AG04449 (cell line): ENCODE measurements at regions not wholly inside any gene's neighbourhood (a gene's known extent, or its start where the extent isn't known, plus 50 kb on each side); places are given as distances from the start of the nearest gene placed in this dataset.

Experiments
- CTCF ChIA-PET: fragments of 350-600 bp; formaldehyde crosslinking; extraction: SDS; loops from one replicate; lab custom pipeline; 2021; ENCODE audit warnings: antibody characterized with exemption; lab: Yijun Ruan, JAX
- POLR2A ChIA-PET: fragments of 400-600, 350-600 bp; formaldehyde crosslinking; extraction: SDS; loops from one replicate; lab custom pipeline; 2020; ENCODE audit warnings: antibody characterized with exemption, inconsistent platforms; lab: Yijun Ruan, JAX
- DNase-seq: peaks from one replicate; pipeline ENCODE4 v3.0.0-alpha.2; 2010; ENCODE audit warnings: low read depth, low spot score
- H3K4me3 ChIP-seq: 2 replicates; pipeline ENCODE4 v1.5.1; 2011; ENCODE audit warnings: low read depth, mild to moderate bottlenecking, control low read depth, low read length
- TF ChIP-seq, protein P1 (sequence below): IDR thresholded peaks from one replicate; pipeline ENCODE4 v1.5.1; 2011; ENCODE audit warnings: mild to moderate bottlenecking, moderate library complexity, low read length, control low read depth, inconsistent platforms; ENCODE audit not compliant: insufficient read depth; ENCODE audit errors: missing control alignments

DNA sequence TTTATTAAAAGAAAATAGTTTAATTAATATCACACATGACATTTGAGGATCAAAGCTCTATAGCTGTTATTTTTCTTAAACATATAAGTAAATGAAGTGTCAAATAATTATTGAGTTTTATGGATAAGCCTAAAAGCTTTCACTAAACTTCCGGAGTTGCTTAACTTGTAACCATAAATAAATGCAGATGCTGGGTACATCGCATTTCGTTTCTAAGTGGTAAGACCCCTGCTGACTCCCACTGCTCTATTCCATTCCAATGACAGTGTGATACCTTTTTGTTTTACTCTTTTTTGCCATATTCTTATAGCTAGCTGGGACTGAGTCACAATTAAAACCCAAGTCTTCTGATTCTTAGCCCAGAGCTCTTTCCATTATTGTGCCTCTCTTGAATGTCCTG is 411.1 kb downstream of the SOX2 start:
- no peak for DNase-seq
- ChIA-PET POLR2A (no interaction called here), CTCF (no interaction called here)
- TF ChIP-seq, protein P1, sequence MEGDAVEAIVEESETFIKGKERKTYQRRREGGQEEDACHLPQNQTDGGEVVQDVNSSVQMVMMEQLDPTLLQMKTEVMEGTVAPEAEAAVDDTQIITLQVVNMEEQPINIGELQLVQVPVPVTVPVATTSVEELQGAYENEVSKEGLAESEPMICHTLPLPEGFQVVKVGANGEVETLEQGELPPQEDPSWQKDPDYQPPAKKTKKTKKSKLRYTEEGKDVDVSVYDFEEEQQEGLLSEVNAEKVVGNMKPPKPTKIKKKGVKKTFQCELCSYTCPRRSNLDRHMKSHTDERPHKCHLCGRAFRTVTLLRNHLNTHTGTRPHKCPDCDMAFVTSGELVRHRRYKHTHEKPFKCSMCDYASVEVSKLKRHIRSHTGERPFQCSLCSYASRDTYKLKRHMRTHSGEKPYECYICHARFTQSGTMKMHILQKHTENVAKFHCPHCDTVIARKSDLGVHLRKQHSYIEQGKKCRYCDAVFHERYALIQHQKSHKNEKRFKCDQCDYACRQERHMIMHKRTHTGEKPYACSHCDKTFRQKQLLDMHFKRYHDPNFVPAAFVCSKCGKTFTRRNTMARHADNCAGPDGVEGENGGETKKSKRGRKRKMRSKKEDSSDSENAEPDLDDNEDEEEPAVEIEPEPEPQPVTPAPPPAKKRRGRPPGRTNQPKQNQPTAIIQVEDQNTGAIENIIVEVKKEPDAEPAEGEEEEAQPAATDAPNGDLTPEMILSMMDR = no peak
- H3K4me3 ChIP-seq = no peak overlapping the region

DNA sequence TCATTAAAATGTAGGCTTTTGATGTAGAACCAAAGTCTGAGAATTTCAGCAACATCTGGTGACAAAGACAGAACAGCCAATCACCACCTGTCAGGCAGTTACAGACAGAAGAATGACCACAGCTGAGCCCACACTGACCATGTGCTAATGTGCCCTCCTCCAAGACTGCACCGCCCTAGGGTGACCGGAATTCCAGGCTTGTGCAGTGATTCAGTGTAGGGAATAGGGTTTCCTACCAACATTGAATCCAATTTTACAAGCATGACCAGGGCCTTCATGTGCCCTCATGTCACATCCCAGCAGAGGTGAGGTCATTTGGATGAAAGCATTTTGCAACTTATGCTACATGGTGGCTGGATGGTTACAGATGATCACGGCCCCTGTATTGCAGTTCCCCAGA is 412.5 kb downstream of the SOX2 start:
- POLR2A ChIA-PET = no interaction called here
- CTCF ChIA-PET = no interaction called here
- TF ChIP-seq, protein P1 = no peak
- H3K4me3 ChIP-seq = no peak overlapping the region
- no peak for DNase-seq

DNA sequence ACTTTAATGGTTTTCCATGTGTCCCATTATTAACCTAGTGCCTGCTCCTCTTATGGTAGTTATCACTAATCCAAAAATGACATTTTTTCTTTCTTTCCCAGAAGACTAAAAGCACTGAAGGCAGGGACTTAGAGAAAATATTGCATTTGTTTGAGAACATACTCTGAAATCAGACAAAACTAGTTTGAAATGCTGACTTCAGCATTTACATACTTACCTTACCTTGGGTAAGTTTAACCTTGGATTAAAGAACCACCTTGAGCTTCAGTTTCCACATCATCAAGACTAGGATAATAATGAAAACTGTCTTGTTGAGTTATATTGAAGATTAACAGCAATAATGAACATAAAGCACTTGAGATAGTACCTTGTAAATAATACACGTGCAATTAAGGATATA is 413.0 kb downstream of the SOX2 start:
- TF ChIP-seq, protein P1 = no peak
- CTCF ChIA-PET = no interaction called here
- no peak for DNase-seq
- H3K4me3 ChIP-seq = no peak overlapping the region
- POLR2A ChIA-PET = no interaction called here

DNA sequence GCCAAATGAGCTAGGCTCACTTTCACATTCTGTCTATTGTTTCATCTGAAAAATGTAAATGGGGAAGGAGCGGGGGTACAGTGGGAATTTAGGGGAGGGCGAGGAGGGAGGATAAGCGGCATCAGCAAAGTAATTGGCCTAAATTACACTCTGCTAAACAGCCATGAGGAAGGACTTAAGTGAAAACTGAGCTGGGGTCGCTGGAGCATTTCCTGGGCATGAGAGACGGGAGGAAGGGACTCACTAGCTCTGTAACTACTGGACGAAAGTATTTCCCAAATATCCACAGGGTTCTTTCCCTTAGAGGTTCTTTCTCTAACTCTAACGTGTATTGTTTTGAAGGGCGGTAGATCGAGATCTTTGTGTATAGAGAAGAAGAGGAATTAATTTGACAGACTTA is 418.0 kb downstream of the SOX2 start:
- CTCF ChIA-PET = no interaction called here

DNA sequence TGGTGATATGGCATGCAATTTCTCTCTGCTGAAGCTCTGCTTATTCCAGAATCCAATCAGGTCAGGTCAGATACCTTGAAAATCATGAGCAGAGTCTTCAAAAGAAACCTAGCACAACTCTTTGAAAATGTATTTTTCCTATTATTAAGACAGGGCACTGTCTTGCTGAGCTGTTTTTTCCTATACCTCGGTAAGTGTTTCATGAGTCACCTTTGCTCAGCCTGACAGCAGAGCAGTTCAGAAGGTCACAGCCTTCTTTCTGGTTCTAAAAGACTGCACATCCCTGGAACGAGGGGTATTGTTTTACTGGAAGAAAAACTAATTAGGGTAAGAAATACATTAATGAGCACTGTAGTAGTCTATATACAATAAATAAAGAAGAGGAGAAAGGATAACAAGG is 422.0 kb downstream of the SOX2 start:
- ChIA-PET CTCF (interaction anchor here (1.3 kb wide), 1 partner anchor 550 kb away, joined by 3 read pairs; no protein-coding TSS in a partner anchor), POLR2A (no interaction called here)
- TF ChIP-seq, protein P1 = no peak
- H3K4me3 ChIP-seq = no peak overlapping the region
- DNase-seq = no peak

More for the DNA sequence above, 418.0 kb downstream of the SOX2 start:
- DNase-seq = no peak
- no peak overlapping the region for H3K4me3 ChIP-seq
- POLR2A ChIA-PET = no interaction called here
- TF ChIP-seq, protein P1 = no peak

- DNase-seq = no peak
- POLR2A ChIA-PET = no interaction called here
- H3K4me3 ChIP-seq = no peak overlapping the region
- CTCF ChIA-PET = no interaction called here
- TF ChIP-seq, protein P1 = no peak
These were observed 423.3 kb downstream of the SOX2 start for GRCh38 chr3:182135056-182135455.
